ENCODE measurements at regions not wholly inside any gene's neighbourhood (a gene's known extent, or its start where the extent isn't known, plus 50 kb on each side); places are given as distances from the start of the nearest gene placed in this dataset.
"Not testable (repeated sequence)": the region's sequence is repeated elsewhere in the genome, so short reads cannot be mapped to it uniquely, and the experiment has no call there.

DNA sequence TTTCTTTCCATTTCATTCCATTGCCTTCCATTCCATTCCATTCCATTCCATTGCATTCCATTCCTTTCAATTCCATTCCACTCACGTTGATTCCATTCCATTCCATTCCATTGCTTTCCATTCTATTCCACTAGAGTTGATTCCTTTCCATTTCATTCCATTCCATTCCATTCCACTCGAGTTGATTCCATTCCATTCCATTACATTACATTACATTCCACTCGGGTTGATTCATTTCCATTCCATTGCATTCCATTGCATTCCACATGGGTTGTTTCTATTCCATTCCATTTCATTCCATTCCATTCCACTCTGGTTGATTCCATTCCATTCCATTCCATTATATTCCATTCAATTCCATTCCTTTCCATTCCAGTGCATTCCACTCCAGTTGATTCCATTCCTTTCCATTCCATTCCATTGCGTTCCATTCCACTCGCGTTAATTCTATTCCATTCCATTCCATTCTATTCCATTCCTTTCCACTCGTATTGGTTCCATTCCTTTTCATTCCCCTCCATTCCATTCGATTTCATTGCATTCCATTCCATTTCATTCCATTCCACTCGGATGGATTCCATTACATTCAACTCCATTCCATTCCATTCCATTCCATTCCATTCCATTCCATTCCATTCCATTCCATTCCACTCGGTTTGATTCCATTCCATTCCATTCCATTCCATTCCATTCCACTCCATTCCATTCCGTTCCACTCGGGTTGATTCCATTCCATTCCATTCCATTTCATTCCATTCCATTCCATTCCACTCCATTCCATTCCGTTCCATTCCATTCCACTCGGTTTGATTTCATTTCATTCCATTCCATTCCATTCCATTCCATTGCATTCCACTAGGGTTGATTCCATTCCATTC, 1139.1 kb downstream of the RPIA start:
- DNase-seq (ENCODE audit: low read depth); H3K4me3 ChIP-seq (ENCODE audit: low read depth, low read length): not testable (repeated sequence)

DNA sequence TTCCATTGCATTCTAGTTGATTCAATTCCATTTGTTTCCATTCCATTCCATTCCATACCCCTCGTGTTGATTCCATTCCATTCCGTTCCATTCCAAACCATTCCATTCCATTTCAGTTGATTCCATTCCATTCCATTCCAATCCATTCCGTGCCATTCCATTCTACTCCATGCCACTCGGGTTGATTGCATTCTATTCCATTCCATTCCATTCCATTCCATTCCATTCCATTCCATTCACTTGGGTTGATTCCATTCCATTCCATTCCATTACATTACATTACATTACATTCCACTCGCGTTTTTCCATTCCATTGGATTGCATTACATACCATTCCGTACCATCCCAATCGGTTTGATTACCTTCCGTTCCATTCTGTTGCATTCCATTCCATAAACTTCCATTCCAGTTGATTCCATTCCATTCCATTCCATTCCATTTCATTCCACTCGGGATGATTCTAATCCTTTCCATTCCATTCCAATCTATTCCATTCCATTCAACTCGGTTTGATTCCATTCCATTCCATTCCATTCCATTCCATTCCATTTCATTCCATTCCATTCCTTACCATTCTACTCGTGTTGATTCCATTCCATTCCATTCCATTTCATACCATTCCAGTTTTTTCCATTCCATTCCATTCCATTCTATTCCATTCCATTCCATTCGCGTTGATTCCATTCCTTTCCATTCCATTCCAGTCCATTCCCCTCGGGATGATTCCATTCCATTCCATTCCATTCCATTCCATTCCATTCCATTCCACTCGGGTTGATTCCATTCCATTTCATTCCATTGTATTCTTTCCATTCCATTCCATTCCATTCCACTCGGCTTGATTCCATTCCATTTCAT, 1140.4 kb downstream of the RPIA start:
- no peak for DNase-seq (ENCODE audit: low read depth)
- H3K4me3 ChIP-seq (ENCODE audit: low read depth, low read length), result no peak overlapping the region

DNA sequence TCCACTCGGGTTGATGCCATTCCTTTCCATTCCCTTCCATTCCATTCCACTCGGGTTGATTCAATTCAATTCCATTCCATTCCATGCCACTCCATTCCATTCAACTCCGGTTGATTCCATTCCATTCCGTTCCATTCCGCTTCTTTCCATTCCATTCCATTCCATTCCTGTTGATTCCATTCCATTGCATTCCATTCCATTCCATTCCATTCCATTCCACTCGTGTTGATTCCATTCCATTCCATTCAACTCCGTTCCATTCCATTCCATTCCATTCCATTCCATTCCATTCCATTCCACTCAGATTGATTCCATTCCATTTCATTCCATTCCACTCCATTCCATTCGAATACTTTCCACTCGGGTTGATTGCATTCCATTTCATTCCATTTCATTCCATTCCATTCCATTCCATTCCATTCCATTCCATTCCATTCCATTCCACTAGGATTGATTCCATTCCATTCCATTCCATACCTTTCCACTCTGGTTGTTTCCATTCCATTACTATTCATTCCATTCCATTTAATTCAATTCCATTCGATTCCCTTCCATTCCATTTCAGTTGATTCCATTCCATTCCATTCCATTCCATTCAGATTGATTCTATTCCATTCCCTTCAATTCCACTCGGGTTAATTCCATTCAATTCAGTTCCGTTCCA, 1141.8 kb downstream of the RPIA start:
- H3K4me3 ChIP-seq (ENCODE audit: low read depth, low read length), result no peak overlapping the region

DNA sequence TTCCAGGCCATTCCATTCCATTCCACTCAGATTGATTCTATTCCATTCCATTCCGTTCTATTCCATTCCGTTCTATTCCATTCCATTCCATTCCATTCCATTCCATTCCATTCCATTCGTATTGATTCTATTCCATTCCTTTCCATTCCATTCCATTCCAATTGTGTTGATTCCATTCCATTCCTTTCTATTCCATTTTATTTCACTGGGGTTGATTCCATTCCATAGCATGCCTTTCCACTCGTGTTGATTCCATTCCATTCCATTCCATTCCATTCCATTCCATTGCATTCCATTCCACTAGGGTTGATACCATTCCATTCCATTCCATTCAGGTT, 1142.3 kb downstream of the RPIA start:
- no peak overlapping the region for H3K4me3 ChIP-seq (ENCODE audit: low read depth, low read length)
- DNase-seq (ENCODE audit: low read depth), result no peak

More for the DNA sequence above, 1141.8 kb downstream of the RPIA start:
- DNase-seq (ENCODE audit: low read depth), result no peak

DNA sequence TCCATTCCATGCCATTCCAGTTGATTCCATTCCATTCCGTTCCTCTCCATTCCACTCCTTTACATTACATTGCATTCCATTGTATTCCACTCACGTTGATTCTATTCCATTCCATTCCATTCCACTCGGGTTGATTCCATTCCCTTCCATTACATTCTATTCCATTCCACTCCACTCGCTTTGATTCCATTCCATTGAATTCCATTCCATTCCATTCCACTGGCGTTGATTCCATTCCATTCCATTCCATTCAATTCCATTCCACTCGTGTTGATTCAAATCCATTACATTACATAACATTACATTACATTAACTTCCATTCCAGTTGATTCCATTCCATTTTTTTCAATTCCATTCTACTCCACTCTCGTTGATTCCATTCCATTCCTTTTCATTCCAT, 1142.8 kb downstream of the RPIA start:
- no peak for DNase-seq (ENCODE audit: low read depth)

DNA sequence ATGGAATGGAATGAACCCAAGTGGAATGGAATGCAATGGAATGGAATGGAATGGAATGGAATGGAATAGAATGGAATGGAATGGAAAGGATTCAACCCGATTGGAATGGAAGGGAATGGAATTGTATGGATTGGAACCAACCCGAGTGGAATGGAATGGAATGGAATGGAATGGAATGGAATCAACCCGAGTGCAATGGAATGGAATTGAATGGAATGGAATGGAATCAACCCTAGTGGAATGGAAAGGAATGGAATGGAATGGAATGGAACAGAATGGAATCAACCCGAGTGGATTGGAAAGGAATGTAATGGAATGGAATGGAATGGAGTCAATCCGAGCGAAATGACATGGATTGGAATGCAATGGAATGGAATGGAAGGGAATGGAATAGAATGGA, 1144.9 kb downstream of the RPIA start:
- not testable (repeated sequence) for DNase-seq (ENCODE audit: low read depth)

More for the DNA sequence above, 1142.8 kb downstream of the RPIA start:
- no peak overlapping the region for H3K4me3 ChIP-seq (ENCODE audit: low read depth, low read length)

DNA sequence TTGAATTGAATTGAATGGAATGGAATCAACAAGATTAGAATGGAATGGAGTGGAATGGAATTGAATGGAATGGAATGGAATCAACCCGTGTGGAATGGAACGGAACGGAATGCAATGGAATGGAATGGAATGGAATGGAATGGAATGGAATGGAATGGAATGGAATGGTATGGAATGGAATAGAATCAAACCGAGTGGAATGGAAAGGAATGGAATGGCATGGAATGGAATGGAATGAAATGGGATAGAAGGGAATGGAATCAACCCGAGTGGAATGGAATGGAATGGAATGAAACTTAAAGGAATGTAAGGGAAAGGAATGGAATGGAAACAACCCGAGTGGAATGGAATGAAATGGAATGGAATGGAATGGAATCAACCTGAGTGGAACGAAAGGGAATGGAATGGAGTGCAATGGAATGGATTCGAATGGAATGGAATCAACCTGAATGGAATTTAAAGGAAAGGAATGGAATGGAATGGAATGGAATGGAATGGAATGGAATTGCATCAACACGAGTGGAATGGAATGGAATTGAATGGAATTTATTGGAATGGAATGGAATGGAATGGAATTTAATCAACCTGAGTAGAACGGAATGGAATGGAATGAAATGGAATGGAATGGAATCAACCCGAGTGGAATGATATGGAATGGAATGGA, 1146.6 kb downstream of the RPIA start:
- DNase-seq (ENCODE audit: low read depth), result no peak
- H3K4me3 ChIP-seq (ENCODE audit: low read depth, low read length), result no peak overlapping the region

More for the DNA sequence above, 1144.9 kb downstream of the RPIA start:
- H3K4me3 ChIP-seq (ENCODE audit: low read depth, low read length), result not testable (repeated sequence)

DNA sequence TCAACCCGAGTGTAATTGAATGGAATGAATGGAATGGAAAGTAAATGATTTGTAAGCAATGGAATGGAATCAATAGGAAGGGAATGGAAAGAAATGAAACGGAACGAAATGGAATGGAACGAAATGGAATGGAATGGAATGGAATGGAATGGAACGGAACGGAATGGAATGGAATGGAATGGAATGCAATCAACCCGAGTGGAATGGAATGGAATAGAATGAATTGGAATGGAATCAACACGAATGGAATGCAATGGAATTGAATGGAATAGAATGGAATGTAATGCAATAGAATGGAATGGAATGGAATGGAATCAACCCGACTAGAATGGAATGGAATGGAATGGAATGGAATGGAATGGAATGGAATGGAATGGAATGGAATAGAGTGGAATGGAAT, 1148.7 kb downstream of the RPIA start:
- not testable (repeated sequence) for DNase-seq (ENCODE audit: low read depth); H3K4me3 ChIP-seq (ENCODE audit: low read depth, low read length)

DNA sequence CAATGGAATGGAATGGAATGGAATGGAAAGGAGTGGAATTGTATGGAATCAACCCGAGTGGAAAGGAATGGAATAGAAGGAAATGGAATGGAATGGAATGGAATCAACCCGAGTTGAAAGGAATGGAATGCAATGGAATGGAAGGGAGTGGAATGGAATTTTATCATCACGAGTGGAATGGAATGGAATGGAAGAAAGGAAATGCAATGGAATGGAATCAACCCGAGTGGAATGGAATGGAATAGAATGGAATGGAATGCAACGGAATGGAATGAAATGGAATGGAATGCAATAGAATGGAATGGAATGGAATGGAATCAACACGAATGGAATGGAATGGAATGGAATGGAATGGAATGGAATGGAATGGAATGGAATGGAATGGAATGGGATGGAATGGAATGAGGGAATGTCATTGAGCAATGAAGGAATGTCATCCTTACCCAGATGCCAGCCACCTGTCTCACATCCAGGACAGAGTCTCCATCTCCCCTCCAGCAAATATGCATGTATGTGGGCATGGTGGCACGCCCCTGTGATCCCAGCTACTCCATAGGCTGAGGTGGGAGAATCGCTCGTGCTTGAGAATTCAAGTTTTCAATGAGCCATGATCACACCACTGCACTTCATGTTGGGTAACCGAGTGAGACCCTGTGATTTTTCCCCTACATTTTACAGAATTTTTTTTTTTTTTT, 1149.5 kb downstream of the RPIA start:
- H3K4me3 ChIP-seq (ENCODE audit: low read depth, low read length); DNase-seq (ENCODE audit: low read depth): not testable (repeated sequence)

DNA sequence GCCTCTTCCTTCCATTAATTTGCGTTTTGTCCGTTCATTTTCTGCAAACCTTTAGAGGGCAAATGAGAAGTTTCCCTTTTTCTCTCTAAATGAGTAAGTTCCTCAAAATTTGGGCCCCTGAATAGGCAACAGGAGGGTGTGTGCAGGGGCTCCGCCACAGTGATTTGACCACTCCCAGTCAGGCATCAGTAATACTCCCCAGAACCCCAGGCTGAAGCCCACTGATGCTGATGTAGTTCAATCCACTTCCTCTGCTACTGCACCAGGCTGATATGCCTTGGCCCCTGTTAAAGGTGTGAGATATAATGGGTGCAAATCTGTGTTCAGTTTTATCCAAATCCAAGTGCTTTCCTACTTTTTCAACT, 1150.0 kb downstream of the RPIA start:
- no peak for DNase-seq (ENCODE audit: low read depth)
- H3K4me3 ChIP-seq (ENCODE audit: low read depth, low read length), result no peak overlapping the region

DNA sequence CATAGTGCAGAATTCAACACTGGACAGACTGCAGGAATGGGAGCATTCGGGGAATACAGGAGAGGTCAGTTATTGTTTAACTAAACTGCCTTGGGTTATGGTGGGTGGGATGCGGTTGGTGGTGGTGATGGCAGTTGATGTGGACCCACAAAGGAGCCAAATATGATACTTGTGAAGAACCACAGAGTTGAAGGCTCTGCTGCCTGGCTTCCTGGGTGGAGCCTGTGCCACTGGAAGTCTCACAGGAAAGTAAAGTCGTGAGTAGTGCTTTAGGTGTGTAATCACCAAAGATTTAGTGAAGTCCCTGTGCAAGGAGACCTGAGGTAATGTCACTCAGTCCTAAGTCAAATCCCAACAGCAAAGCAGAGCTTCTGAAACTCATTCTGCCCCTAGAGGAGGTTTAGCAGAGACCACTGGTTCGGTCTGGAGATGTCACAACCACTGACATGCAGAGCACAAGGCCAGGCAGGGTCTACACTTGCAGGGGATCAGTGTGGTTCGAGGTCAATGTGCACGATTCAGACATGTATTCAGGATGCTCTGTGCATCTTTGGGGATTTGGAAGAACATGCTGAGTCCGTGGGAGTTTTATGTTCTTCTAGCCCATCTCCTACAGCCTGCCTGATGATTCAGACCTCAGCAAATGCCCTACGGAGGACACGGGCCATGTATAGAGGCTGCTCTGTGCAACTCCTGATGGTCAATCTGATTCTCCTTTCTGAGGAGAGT, 1150.9 kb downstream of the RPIA start:
- no peak for DNase-seq (ENCODE audit: low read depth)

DNA sequence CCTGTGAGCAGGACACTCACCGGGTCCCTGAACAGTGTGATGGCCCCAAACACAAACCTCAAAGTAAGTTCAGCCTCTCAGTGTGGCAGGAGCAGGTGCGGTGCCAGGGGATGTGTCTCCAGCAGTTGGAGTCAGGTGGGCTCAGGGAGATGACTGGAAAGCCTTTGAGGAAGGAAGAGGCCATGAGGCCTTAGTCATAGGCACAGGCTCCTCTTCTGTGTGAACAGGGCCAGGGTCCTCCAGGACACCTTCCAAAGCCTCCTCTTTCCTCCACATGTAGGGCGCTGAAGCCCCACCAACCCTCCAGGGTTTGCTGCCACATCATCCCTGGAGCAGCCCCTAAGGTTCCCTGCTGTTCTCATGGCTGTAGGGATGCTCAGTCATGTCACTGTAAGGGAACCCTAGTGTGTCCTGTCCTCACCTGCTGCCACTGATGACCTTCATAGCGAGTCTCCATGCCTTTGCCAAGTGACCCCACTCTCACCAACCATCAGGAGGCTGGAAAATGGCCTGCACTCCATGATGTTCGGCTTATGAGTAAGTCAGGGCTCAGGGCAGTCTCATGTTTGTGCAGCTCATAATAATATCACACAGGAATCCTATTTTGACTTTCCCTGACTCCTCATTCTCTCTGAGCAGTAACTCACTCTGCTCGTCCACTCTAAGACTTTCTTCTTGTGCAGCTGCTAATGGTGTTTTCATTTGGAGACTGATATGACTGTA, 1152.9 kb downstream of the RPIA start:
- no peak overlapping the region for H3K4me3 ChIP-seq (ENCODE audit: low read depth, low read length)

More for the DNA sequence above, 1150.9 kb downstream of the RPIA start:
- no peak overlapping the region for H3K4me3 ChIP-seq (ENCODE audit: low read depth, low read length)

DNA sequence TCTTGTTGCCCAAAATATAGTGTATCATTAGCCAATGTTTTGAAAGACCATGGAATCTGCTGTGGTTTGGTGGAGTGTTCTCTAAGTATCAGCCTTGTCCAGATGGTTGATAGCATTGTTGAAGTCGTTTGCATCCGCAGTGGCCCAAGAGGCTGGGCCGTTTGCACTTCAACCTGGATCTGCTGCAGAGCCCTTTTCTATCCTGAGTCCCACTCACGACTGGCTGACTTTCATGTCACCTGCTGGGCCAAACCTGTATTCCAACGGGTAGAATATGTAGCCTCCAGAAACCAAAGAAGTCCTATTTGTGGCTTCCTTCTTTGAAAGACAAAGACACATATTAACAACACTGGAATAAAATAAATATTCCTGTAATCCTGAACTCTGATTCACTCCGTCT, 1154.1 kb downstream of the RPIA start:
- no peak for DNase-seq (ENCODE audit: low read depth)
- no peak overlapping the region for H3K4me3 ChIP-seq (ENCODE audit: low read depth, low read length)

More for the DNA sequence above, 1152.9 kb downstream of the RPIA start:
- no peak for DNase-seq (ENCODE audit: low read depth)

DNA sequence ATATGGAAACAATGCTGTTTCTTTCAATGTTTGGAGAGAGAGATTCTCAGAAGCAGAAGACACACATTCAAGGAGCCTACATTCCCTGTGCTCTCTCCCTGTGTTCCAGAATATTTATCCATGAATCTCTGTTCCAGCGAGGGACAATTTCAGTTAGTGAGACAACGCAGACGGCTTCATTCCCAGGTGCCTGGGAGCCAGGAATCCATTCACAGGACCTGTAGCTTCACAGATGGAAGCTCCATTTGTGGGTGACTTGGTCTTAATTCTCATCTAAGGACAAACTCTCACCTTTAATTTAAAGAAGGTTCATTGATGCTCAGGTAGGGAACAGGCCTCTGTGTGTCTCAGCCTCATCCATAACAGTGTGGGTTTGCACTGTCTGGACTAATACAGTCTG, 1156.6 kb downstream of the RPIA start:
- H3K4me3 ChIP-seq (ENCODE audit: low read depth, low read length), result no peak overlapping the region
- no peak for DNase-seq (ENCODE audit: low read depth)

DNA sequence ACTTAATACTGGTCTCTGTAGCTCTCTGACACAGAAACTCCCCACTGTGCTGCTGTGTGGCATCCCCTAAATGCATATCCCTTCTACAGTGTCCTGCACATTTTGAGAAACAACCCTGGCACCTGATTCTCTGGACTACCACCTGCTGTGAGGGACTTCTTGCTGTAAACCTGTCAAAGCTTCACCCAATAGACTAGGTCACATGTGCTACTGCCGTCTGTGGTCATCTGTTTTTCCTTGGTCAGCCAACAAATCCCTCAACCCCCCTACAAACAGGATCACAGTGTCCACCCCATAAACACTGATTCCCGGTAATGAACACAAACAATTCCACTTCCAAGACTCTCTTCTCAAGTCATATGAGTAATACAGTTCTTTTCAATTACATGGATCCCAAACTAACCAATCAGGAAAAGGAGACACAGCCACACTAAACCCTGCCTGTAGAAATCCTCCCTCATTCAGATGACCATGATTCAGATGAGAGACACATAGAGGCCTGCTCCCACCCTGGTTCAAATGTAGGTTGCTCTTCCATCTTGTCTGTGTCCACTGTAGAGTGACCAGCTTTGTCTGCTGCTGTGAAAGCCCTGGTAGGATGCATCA, 1157.4 kb downstream of the RPIA start:
- H3K4me3 ChIP-seq (ENCODE audit: low read depth, low read length), result no peak overlapping the region
- DNase-seq (ENCODE audit: low read depth), result no peak

DNA sequence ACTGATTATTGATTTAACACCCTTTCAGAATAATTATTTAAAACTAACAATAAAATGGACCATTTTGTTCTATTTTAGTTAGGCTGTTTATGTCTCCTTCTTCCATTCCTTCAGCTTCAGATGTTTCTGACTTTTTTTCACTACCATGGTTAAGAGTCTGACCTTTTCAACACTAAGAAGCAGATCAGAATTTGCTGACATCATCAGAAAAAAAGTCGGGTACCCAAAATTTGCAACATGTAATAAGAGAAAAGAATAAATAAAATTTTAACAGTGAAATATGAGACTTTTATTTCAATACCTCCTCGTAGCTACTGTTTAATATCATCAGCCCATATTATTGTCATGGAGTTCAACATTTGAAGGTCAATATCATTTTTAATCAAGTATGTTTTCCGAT, 1158.3 kb downstream of the RPIA start:
- H3K4me3 ChIP-seq (ENCODE audit: low read depth, low read length), result no peak overlapping the region
- DNase-seq (ENCODE audit: low read depth), result no peak

DNA sequence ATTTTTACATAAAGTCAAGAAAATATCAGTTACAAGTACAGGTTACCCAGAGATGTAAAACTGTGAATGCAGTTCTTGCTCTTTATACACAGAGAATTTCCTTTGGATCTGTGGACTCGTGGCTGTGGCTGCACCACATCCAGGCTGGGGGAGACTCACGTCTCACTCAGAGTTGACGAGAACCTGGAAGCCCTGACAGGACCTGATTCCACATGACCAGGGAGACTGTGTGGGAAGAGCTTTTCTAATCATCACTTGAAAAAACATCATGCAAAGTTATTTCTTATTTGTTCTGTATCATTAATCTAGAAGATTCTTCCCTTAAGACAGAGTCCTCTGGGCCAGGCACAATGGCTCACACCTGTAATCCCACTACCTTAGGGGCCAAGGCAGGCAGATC, 1159.0 kb downstream of the RPIA start:
- DNase-seq (ENCODE audit: low read depth), result no peak
- no peak overlapping the region for H3K4me3 ChIP-seq (ENCODE audit: low read depth, low read length)

All from skeletal muscle cell (primary cell).